Stimulated activated CD4-positive, alpha-beta T cell treated with anti-CD3 and anti-CD28 coated beads, Interleukin-12 subunit alpha, Interleukin-12 subunit beta, amount 100 ng/mL, for 4 hours (primary cell): ENCODE measurements at regions not wholly inside any gene's neighbourhood (a gene's known extent, or its start where the extent isn't known, plus 50 kb on each side); places are given as distances from the start of the nearest gene placed in this dataset.

ENCODE experiments used
- DNase-seq: peaks from one replicate; pipeline ENCODE4 v3.0.0-alpha.2; 2020

GRCh38 chr9:117945286-117945685 lies 241.1 kb downstream of the TLR4 start:
- DNase-seq, result no peak

DNA sequence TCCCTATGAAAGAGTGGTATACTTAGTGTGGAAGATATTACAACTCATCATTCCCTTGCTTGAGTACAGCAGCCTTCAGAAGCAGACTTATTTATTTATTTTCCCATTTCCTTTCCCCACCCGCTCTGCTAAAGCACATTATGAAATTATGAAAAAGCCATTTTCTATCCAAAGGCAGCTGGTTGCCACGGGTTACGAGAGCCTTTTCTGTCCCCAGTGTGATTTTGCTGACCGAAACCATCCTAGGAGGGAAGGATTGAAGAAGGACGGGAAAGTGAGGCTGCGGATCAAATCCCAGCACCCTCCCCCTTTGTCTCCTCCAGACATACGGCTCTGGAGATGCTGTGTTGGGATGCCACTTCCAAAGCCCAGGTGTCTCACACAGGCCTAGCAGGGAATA lies 246.9 kb downstream of the TLR4 start:
- no peak for DNase-seq

DNA sequence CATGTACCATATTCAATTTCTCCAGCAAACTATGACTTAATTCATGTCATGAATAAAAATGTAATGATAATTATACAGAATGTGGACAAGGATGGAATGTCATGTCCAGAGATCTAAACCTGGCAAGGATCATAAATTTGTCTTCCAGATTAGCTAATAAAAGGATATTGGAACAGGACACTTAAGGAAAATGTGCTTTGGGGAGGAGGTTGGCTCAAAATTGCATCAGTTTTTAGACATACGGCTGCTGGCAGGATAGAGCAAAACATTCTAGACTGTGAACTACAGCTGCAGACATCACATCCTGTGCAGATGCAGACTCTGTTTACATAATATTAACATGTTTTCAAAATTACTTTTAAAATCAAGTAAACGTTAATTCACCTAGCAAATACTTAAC lies 248.4 kb downstream of the TLR4 start:
- no peak for DNase-seq

DNA sequence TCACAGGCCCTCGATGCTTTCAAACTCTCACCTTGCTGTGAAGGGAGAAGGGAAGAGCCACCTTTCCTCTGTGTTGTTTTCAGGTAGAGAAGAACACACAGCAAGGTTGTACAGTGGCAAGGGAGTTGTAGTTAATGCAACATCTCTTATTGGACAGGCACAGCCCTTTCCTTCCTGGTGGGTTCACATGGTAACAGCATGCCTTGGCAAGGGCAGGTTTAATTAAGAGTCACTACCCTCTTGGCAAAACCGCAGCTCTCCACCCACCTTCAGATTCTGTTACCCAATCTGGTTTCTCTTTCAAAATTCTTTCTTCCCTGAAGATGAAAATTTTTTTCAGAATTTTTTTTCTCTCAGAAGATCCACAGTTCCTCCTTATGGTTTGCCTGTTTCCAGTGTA lies 253.1 kb downstream of the TLR4 start:
- DNase-seq, result no peak

- DNase-seq, result no peak
Observed at GRCh38 chr9:117958726-117959125, 254.5 kb downstream of the TLR4 start.

GRCh38 chr9:117963493-117964090 lies 259.4 kb downstream of the TLR4 start:
- DNase-seq, result no peak

DNA sequence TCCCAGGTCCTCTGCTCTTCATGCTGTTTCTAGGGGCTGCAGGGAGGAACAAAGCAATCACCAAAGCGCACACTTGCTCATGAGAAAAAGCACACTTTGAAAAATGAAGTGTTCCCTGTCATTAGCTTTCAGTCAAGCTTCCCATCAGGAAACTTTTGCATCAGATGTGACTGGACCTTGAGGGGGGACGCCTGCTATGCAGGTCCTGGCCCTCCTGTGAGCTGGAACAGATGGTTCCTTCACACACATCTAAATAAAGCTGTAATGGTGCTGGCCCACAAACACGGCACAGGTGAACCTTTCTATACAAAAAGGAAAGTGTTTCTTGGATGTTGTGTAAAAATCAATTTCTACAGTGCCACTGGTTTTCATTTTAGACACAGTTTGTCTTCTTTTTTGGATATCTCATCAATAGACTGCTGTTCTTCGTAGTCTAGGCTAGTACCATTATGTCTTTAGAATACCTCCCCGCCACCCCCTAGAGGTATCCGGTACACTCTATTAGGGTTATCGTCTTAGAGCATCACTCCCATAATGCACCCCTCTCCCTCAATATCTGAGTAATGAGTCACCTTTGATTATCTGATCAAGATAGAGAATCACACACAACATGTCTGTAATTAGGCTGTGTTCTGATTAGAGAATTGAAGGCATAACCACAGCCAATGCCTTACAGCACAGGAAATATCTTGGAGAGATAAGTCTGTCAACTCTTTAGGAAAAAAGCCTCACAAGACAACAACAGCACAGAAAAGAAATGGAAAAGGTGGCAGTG lies 266.3 kb downstream of the TLR4 start:
- no peak for DNase-seq

GRCh38 chr9:117974108-117974507 lies 269.9 kb downstream of the TLR4 start:
- no peak for DNase-seq

GRCh38 chr9:117979914-117980313 lies 275.7 kb downstream of the TLR4 start:
- DNase-seq, result no peak

- DNase-seq, result no peak
Observed at GRCh38 chr9:117987945-117988344, 283.7 kb downstream of the TLR4 start.

DNA sequence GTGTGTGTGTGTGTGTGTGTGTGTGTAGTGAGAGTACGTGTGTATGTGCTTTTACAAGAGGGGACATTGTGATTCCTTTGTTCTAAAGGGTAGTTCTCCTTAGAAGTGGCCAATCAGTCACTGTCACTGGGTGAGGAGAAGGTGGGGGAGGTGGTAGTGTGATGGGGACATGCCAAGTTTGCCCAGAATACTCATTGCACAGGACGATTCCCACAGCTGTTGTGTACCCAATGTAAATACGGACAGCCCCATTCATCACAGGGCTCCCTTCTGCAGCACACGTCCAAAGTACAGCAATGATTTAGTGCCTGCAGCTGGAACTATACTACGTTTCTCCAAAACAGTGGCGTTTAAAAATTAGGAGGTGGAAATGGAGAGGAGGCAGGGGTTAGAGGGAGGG lies 287.8 kb downstream of the TLR4 start:
- DNase-seq, result no peak

DNA sequence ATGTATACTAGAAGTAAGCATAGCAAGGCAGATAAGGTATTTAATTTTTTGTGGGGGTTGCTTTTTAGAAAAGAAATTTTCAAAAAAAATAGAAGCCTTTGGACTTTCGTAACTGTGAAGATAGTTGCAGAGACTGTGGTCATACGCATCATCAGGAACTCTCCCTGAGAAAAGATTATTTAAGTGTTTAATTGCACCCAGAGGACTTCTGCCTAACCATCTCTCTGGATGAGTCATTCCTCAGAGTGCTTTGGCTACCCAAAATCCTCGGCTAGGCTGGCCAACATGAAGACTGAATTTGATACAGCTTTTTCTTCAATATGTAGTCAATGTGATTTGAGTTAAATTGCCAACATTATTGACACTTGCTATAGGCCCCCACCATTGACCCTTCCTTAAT lies 296.4 kb downstream of the TLR4 start:
- DNase-seq, result no peak

GRCh38 chr9:118003240-118003639 lies 299.0 kb downstream of the TLR4 start:
- DNase-seq, result no peak

- DNase-seq, result no peak
Observed at GRCh38 chr9:118008246-118008645, 304.0 kb downstream of the TLR4 start.

DNA sequence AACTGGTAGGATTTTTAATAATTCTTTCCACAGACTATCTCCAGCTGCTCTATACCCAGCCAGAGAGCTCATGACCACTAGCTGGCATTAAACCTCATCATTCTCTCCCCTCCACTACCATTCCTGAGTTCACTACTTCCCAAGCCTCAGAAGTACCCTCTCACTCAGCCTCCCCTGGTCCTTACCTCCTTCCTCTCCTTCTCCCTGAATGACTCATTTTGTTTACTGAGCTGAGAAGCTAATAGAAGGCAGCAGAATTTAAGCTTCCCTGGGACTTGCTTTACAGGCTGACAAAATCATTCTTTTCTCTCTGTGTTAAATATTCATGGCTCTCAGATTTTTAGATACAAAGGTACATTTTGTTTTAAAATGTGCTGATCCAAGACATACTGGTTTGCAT lies 305.4 kb downstream of the TLR4 start:
- DNase-seq, result no peak

DNA sequence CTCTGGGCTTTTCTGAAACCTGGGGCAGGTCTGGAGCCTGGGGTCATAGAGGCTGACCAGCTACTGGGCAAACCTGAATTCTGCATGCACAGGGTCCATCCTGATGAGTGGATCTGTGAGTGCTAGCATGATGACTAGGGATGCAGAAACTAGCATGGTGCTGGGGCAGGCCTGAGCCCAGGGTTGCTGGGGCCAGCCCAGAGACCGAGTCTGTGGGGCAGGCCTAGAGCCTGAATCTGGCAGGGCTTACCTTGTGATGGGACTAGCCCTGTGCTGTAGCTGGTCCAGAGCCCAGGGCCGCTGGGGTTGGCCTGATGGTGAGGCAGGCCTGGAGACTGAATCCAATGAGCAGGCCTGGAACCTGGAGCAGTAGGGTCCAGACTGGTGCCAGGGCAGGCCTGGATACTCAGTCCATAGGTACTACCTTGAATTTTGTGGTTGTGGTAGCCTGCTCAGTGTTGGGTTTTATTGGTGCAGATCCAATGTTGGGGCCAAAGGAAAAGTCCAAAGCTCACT lies 313.5 kb downstream of the TLR4 start:
- DNase-seq, result no peak

DNA sequence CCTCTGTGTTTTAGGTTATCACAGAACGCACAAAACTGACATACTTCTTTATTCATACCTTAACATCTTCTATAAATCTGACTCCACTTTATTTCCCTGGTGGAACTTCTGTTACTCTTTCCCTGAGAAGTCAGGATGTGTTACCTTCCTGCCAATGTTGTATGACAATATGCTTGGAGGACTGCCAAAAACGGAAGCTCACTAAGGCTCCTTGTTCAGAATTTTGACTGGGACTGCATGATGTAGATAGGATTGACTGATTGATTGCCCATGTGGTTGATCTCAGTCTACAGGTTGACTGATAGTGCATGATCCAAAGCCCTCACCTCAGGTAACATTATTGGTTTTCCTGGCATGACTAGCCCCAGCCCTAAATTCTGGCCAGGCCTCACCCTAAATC lies 319.4 kb downstream of the TLR4 start:
- DNase-seq, result no peak

- no peak for DNase-seq
Observed at GRCh38 chr9:118028225-118028624, 324.0 kb downstream of the TLR4 start.

- no peak for DNase-seq
Observed at GRCh38 chr9:118029425-118029824, 325.2 kb downstream of the TLR4 start.

DNA sequence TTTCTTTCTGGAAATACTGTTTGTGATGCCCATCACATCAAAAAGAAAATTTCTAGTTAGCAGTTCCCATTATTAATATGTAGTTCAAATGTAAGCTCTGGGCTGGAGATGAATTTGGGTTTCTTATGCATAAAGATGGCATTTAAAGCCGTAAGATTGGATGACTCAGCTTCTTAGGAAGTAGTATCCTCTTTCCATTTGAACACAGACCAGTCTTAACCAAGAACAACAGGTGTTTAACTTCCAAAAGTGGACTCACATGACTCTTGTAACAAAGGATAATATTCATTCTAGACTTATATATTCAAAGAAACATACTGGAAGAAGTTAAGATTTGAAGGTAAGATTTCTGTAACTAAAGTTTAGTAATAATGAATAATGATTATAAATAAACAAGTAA lies 330.5 kb downstream of the TLR4 start:
- no peak for DNase-seq

DNA sequence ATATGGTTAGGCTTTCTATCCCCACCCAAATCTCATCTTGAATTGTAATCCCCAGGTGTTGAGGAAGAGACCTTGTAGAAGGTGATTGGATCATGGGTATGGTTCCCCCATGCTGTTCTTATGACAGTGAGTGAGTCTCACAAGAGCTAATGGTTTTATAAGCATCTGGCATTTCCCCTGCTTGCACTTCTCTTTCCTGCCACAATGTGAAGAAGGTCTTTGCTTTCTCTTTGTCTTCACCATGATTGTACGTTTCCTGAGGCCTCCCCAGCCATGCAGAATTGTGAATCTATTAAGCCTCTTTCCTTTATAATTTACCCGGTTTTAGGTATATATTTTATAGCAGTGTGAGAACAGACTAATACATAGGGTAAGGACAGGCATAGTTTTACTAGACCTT lies 334.5 kb downstream of the TLR4 start:
- DNase-seq, result no peak

DNA sequence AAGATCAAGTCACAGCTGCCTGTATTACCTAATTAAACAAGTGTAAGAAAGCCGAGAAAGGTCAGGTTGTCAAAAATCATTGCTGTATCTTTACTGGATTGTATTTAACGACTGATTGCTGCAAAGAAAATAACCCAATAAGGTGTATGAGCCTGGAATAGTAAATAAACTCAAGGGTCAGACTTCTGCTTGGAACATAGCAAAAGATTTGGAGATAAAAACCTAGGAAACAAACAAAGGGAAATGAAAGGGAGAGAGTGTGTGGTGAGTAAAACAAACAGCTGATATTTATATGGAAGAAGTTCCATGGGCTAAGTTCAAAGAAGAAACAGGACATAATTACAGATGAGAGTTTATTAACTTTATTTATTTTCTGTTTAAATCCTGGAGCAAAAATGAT lies 354.0 kb downstream of the TLR4 start:
- DNase-seq, result no peak

DNA sequence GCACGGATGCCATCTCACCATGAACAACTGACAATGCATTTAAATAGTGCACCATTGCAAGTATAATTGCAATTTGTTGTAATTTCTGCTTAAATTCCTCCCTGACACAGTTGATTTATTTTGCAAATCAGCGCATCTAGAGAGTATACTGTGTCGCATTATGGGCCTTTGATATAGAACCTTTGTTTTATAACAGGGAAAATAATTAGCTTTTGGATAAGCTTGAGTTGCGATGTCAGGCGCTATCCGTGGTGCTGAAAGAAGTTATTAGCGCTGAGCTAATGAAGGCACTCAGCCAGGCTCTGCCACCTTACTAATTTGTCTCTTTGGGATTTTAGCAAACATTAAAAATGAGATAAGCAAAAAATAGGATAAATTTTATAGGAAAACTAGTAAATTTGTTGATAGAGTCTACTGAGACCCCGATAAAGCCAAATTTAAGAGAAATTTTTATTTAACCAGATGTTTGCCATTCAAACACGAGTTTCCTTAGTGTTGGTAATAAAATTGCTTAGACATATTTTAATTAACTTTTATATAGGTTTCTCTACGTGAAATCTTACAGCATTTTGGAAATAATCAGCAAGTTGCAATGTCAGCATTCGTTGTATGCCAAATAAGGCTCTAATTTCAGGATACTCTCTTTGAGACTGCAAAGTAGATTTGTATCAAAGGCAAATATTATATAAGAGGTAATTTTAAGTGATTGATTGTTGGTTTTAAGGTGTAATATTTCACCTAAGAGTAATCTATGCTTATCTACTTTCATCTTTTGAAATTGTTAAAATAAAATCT lies 355.5 kb downstream of the TLR4 start:
- no peak for DNase-seq

DNA sequence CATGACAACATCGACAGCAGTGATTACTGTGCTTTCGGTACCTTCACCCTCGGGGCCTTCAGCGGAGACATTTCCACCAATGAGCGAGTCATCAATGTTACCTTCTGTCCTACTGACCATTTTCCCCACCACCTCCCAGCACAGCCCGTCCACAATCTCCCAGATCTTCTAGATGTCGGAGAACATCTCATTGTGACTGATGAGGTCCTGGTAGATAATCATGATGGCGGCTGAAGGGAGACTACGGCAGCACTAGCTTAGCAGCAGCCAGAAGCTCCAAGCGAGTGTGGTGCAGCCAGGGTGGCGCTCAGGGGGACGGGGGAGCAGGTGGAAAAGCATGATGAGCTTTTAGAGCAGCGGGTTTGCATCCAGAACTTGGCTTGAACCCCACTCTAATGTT lies 379.0 kb downstream of the TLR4 start:
- DNase-seq, result no peak
